HG02588 (cell line): ENCODE measurements at regions not wholly inside any gene's neighbourhood (a gene's known extent, or its start where the extent isn't known, plus 50 kb on each side); places are given as distances from the start of the nearest gene placed in this dataset.

Experiments used
- ATAC-seq: cut with Tn5 transposase; IDR thresholded peaks from one replicate; pipeline ENCODE4 v1.9.1; 2021; ENCODE audit warnings: mild to moderate bottlenecking, moderate library complexity; ENCODE audit not compliant: unreplicated experiment

DNA sequence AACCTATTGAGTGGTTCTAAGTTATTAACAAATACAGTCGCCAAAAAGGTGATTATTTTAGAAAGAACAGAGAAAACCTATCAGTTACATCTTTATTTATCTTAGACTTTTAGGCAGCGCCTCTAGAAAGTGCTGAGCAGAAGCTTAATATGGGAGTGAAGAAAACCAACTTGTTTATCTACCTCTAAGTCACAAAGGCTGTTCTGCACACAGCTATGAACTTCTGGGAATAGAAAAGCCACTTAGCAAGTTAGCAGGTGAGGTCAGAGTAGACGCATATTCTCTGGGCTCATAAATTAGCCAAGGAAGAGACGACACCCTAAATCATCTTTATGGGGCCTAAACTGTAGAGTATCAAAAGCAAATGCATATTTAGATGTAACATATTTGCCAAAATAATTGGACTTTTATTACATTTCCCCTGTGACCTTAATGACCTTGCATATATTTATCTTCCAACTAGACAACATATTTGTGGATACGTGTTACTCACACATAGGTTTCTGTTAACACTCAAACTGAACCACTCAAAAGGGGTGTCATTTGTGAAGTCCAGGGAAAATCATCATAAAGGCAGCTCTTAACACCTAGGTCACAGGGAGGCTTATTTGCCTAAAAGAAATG is 267.1 kb downstream of the ADGB start:
- ATAC-seq: no peak

- ATAC-seq: no peak
Observed at GRCh38 chr6:146866731-146867414, 268.1 kb downstream of the ADGB start.

DNA sequence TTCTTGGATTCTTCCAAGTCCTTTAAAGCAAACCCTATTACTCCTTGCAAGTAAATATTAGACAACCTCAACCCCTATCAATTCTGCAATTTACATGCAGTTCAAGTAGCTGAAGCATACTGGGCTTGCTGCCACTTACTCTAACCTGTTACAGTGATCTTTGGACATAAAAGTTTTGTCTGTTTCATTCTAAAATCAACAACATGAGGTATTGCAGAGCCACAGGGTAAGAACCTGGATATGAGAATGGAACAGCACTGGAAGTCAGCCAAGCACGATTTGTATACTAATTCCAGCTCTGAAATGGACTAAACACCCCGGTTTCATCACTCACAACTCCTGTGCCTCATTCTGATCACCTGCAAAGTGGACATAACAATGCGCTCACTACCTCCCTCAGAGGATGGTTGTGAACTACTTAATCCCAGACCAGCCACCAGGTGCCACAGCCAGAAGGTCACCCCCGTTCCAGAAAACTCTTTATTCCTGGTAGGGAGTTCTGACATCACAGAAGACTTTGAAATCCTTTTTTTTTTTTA is 270.0 kb downstream of the ADGB start:
- no peak for ATAC-seq

DNA sequence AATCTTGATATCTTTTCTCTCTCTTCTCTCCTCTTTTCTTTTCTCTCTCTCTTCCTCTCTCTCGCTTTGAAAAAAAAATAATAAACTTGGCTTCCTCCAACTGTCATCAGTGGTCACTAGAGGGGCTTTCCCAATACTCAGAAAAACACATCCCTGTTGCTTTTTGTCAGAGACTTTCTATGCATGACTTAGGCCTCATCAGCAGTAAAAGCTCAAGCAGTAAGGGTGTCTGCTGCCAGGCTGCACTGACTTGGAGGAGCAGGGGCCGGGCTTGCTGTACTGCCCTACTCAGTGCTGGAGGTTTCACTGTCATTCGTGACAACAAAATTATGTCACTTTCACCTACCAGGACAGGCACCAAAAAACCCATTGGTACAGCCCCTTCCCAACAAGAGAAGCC is 272.0 kb downstream of the ADGB start:
- ATAC-seq: peak; percentile 97

DNA sequence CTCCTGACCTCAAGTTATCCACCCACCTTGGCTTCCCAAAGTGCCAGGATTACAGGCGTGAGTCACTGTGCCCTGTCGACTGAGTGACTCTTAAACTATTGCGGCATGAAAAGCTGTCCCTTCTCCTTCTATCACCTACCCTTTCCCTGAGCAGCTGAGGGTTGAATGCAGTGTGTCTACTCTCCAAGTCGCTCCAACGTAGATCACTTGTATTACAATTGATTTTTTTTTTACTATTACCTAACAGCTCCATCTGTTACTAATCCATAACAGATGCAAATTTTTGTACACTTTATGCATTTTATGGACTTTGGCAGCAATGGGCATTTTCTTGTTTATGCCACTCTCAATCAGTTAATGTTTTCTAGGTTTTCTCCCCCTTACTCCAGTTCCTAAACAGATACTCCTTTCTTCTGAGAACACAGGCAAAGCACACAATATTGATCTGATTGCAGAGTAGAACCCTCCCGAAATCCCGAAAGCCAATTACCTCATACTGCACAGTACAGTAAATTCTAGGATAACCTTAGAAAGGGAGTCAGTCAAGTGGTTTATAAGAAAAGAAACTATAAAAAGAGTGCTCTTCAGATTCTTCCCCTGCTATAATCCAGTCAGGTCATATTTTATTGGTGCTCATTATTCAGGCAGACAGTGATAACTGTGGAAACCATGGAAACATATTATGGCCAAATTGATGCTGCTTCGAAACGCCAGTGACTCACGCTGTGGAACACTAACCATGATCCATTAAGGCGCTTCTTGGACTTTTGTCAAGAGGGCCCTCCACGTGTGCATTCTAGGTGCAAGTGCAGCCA is 273.0 kb downstream of the ADGB start:
- ATAC-seq: no peak

- ATAC-seq: no peak
Observed at GRCh38 chr6:146872426-146872785, 273.6 kb downstream of the ADGB start.

DNA sequence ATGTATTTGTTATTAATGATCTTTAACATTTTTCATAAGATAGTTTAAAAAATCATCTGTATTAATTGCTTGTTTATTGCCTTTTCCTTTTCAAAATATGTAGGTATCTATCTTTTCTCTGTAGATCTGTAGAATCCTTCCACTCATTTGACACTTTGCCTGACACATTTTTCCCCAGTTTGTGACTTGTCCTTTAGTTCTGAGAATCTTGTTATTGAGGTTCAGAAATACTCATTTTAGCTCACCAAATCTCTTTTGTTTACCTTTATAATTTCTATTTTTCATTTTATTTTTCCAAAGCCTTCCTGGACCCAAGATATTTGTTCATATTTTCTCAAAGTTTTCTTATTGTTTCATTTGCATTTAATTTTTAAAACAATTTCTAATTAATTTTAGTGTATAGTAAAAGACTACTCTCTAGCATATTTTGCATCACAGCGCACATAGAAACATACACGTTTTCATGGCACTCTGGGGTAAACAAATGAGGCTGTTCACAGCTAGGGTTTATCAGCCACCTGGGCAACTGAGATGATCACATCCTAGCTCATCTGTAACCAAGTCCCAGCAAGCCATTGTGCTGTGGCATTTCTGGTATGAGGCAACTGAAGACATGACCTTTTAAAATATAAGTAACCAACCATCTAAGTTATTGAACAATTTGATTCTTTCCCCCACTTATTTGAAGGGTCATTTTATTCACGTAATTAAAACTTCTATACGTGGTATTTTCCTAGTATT is 275.7 kb downstream of the ADGB start:
- no peak for ATAC-seq

DNA sequence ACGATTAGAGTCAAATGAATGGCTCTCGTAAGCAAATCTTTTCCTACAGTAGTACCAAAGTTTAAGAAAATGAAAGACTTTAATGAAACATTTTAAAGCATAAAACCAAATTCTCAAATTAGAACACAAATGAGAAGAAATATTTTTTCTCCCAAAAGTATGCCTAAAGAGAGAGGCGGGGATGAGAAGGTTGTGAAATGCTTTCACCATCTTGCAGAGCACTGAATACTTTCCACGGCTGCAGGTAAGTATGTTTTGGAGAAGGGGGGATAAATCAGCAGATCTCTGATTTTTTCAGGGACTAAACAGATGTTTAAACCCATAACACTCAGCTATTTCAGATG is 277.1 kb downstream of the ADGB start:
- ATAC-seq: no peak

- ATAC-seq: no peak
Observed at GRCh38 chr6:146876271-146877151, 277.7 kb downstream of the ADGB start.

DNA sequence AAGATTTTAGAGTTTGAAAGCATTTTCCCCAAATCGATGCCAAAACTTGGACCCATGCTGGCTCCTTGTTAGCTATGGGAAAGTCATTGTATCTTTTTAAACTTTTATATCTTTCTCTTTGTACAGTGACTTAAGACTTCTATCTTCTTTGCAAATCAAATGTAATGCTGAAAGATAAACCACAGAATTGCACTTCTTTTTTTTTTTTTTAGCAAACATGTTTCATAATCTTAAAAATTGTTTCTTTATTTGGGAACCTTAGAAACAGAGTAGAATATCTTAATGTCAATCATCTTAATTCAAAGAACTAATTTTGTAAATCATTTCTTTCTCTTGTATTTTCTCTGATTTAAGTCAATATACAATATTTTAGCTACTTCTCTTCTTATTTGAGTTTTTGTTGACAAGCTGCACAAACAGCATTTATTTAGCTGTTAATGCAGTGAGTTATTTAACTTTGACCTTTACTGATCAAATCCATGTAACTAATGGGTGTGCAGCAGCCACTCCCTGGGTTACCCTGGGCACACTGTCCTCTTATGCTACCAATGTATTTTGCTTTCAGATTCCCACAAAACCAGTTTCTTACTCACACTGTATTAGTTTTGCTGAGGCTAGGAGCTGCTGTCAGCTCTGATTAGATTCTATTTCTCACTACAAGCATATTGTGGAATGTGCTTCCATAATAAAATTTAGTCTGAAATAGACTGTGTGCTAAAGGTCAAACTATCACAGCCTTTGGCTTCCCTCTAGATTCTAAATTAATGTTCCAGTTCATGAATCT is 279.6 kb downstream of the ADGB start:
- ATAC-seq: no peak

GRCh38 chr6:146878952-146879340 is 280.2 kb downstream of the ADGB start:
- ATAC-seq: no peak

DNA sequence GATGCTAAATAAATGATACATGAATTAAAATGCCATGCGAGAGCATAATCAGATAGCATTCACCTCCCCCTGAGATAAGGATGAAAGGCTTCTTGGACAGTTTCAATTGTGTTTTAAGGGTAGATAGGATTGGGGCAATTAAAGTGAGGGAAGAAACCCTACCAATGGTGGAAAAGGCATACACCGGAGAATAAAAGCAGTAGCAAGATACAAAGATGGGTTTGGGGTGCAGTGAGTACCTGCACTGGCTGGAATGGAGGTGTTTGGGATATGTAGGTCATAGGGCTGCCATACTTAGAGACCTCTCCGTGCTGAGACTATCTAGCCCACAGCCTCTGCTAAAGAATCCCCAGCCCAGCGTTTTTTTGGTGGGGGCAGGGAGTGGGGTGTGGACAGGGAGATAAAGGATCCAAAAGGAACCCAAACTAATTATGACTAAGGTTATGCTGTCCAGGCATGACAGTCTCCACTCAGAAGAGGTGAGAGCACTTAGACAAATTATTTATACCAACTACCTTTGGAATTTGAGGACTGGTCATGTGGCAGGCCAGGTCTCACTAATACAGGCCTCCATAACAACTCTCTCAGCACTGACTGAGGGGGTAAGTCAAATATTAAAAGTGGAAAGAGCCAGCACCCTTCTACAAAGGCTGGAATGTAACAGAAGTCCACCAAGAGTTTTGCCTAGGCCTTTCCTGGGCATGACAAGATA is 280.8 kb downstream of the ADGB start:
- no peak for ATAC-seq

DNA sequence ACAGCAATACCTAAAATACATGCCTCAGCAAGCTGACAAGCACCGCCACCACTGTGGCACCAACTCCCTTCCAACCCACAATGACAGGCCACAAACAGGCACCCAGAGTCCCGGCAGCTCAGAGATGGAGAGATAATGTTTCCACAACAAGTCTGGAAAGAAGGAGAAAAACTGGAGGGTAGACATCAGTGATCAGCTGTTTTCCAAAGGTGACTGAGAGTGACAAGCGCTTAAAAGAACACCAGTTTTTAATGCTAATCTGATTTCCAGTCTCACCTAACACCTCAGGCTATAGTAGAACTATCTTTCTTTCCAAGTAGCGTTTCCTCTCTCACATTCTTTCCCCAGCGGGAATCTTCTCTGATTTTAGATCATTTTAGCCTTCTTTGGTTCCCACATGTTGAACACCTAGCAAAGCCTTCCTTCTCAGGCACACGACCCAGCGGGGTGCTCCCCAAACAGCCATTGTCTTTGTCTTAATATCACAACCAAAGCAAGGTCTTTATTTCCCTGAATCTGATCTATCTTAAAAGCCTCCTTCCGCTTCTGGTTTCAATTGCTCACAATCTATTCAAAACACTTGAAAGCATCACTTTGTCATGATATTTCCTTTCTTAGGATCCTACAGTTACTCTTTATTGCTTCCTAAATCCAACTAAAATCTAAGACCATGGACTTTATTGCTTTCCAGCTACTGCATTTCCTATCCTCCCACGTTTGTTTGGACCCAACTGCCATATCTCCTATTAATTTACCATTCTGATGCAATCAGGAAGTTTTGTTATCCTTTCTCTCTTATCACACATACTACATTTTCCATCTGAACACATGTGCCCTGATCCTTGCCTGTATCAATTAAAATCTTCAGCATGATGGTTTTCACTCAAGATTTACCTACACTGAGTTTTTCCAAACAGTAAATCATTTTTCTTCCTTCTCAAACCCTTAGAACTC is 282.7 kb downstream of the ADGB start:
- no peak for ATAC-seq

- ATAC-seq: no peak
Observed at GRCh38 chr6:146883640-146884531, 285.1 kb downstream of the ADGB start.

DNA sequence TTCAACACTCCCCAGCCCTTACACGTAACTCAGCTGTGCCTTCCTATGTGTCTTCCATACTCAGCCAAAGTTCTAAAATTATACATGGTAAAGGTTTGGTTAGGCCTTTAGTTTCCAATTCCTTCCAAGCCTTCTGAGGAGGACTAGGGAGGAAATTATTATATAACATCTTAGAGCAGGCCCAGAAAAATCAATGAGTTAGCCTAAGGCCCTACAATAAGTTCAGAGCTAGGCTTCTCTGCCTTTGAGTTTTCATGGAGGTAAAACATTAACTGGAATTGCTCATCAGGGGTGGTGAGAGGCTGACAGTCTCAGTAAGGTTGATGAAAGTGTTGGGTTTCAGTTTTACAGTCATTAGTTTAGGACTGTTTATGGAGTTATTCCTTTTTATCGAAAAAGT is 286.0 kb downstream of the ADGB start:
- ATAC-seq: peak; percentile 89

GRCh38 chr6:146885708-146886457 is 287.1 kb downstream of the ADGB start:
- no peak for ATAC-seq
